ENCODE measurements at regions not wholly inside any gene's neighbourhood (a gene's known extent, or its start where the extent isn't known, plus 50 kb on each side); places are given as distances from the start of the nearest gene placed in this dataset.
"Not testable (repeated sequence)": the region's sequence is repeated elsewhere in the genome, so short reads cannot be mapped to it uniquely, and the experiment has no call there.

DNA sequence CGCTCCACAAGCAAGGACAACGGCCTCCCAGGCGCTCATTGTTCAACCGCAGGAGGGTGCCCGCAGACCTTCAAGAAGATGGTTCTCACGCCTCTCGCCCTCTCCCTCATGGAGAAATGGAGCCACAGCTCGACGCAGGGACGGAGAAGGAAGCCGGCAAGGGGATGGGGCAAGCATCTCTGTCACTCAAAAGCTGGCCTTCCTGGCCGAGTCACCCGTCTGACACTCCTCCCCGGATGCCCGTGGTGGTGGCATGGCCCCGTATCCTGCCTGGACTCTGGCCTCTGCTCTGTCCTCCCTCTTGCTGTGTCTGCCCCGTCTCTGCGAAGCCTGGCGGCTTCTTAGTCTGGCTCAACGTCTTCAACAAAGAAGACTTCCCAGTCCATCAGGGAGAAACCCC is 1405.7 kb upstream of the PCDH10 start:
- TF ChIP-seq, protein P1, sequence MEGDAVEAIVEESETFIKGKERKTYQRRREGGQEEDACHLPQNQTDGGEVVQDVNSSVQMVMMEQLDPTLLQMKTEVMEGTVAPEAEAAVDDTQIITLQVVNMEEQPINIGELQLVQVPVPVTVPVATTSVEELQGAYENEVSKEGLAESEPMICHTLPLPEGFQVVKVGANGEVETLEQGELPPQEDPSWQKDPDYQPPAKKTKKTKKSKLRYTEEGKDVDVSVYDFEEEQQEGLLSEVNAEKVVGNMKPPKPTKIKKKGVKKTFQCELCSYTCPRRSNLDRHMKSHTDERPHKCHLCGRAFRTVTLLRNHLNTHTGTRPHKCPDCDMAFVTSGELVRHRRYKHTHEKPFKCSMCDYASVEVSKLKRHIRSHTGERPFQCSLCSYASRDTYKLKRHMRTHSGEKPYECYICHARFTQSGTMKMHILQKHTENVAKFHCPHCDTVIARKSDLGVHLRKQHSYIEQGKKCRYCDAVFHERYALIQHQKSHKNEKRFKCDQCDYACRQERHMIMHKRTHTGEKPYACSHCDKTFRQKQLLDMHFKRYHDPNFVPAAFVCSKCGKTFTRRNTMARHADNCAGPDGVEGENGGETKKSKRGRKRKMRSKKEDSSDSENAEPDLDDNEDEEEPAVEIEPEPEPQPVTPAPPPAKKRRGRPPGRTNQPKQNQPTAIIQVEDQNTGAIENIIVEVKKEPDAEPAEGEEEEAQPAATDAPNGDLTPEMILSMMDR (IDR thresholded peaks at IDR 0.05; ENCODE audit: borderline replicate concordance, extremely low read depth, low read length, poor library complexity, severe bottlenecking): not testable (repeated sequence)
- not testable (repeated sequence) for TF ChIP-seq EZH2 (IDR thresholded peaks at IDR 0.05; ENCODE audit: borderline replicate concordance, low read depth, low read length, severe bottlenecking)

Measured in DND-41 (cell line).